ENCODE measurements at regions not wholly inside any gene's neighbourhood (a gene's known extent, or its start where the extent isn't known, plus 50 kb on each side); places are given as distances from the start of the nearest gene placed in this dataset.

- peak; percentile 84 to 91 (median 86) for ATAC-seq
- H3K9me3 ChIP-seq: no peaks in the 10 kb centered on the region
These were observed 1143.6 kb upstream of the ADGRL2 start for GRCh38 chr1:80657044-80657643.

GRCh38 chr1:80656641-80657040 is 1144.1 kb upstream of the ADGRL2 start:
- TF ChIP-seq POLR2A (IDR thresholded peaks at IDR 0.05) (no peak), CTCF (IDR thresholded peaks at IDR 0.05) (no peak)
- DNase-seq (no peak), ATAC-seq (peak; percentile 49 to 74 (median 64))
- H3K9me3 ChIP-seq: no peaks in the 10 kb centered on the region
- H3K27ac ChIP-seq: peak overlapping the region; percentile 36 to 79 (median 50)
- no peaks in the 10 kb centered on the region for H3K36me3 ChIP-seq
- intact Hi-C loops (cut with DNase I): no loop called here
- peak overlapping the region in 1 of 3 donors; percentile 12 for H3K4me3 ChIP-seq
- peaks cover 0 to 21% (median 6%) of the 10 kb centered on the region in 4 donors for H3K4me1 ChIP-seq
- H3K27me3 ChIP-seq: no peaks in the 10 kb centered on the region
- WGBS (ENCODE audit: insufficient coverage, low coverage, low lambda C conversion rate, missing lambda C conversion rate): 23% methylated on average over 3 of the region's 3 CpGs

More at GRCh38 chr1:80657044-80657643, 1143.6 kb upstream of the ADGRL2 start:
- WGBS (ENCODE audit: insufficient coverage, low coverage, low lambda C conversion rate, missing lambda C conversion rate): 21% methylated on average over 3 of the region's 3 CpGs
- Histone ChIP-seq H3K36me3 (no peaks in the 10 kb centered on the region), H3K4me1 (peaks cover 0 to 21% (median 6%) of the 10 kb centered on the region in 4 donors), H3K27ac (peak overlapping the region in 2 of 3 donors; percentile 50 to 79), H3K27me3 (no peaks in the 10 kb centered on the region), H3K4me3 (peak overlapping the region in 1 of 3 donors; percentile 12)
- peak in 1 of 3 donors; percentile 63 for DNase-seq
- TF ChIP-seq CTCF (IDR thresholded peaks at IDR 0.05) (no peak), POLR2A (IDR thresholded peaks at IDR 0.05) (no peak)
- intact Hi-C loops (cut with DNase I): no loop called here

GRCh38 chr1:80656014-80656636 is 1144.6 kb upstream of the ADGRL2 start:
- peak; percentile 87 to 94 (median 92) for ATAC-seq
- Histone ChIP-seq H3K27me3 (no peaks in the 10 kb centered on the region), H3K36me3 (no peaks in the 10 kb centered on the region), H3K9me3 (no peaks in the 10 kb centered on the region), H3K4me3 (no peak overlapping the region), H3K4me1 (peaks cover 0 to 21% (median 6%) of the 10 kb centered on the region in 4 donors), H3K27ac (peak overlapping the region; percentile 36 to 79 (median 50))
- peak in 2 of 3 donors; percentile 51 to 79 for DNase-seq
- TF ChIP-seq CTCF (IDR thresholded peaks at IDR 0.05): peak; percentile 28 to 69 (median 51)
- no peak for TF ChIP-seq POLR2A (IDR thresholded peaks at IDR 0.05)
- WGBS (ENCODE audit: insufficient coverage, low coverage, low lambda C conversion rate, missing lambda C conversion rate): 14% methylated on average over 1 of the region's 1 CpG
- intact Hi-C loops (cut with DNase I): no loop called here

- ATAC-seq (peak; percentile 59 to 68 (median 62)), DNase-seq (no peak)
- whole genome bisulfite sequencing (ENCODE audit: insufficient coverage, low coverage, low lambda C conversion rate, missing lambda C conversion rate): 10% methylated on average over 2 of the region's 2 CpGs
- TF ChIP-seq CTCF (IDR thresholded peaks at IDR 0.05): no peak
- TF ChIP-seq POLR2A (IDR thresholded peaks at IDR 0.05): no peak
- H3K27ac ChIP-seq: peak overlapping the region in 1 of 3 donors; percentile 2
- H3K4me3 ChIP-seq: no peak overlapping the region
- peaks cover 0 to 10% (median 0%) of the 10 kb centered on the region in 4 donors for H3K4me1 ChIP-seq
- no peaks in the 10 kb centered on the region for H3K9me3 ChIP-seq
- intact Hi-C loops (cut with DNase I): no loop called here
- H3K36me3 ChIP-seq: no peaks in the 10 kb centered on the region
- no peaks in the 10 kb centered on the region for H3K27me3 ChIP-seq
These were observed 1154.7 kb upstream of the ADGRL2 start for GRCh38 chr1:80646053-80646452.

Measured in right lobe of liver (tissue), 6 donors.